ENCODE measurements at regions not wholly inside any gene's neighbourhood (a gene's known extent, or its start where the extent isn't known, plus 50 kb on each side); places are given as distances from the start of the nearest gene placed in this dataset.

DNA sequence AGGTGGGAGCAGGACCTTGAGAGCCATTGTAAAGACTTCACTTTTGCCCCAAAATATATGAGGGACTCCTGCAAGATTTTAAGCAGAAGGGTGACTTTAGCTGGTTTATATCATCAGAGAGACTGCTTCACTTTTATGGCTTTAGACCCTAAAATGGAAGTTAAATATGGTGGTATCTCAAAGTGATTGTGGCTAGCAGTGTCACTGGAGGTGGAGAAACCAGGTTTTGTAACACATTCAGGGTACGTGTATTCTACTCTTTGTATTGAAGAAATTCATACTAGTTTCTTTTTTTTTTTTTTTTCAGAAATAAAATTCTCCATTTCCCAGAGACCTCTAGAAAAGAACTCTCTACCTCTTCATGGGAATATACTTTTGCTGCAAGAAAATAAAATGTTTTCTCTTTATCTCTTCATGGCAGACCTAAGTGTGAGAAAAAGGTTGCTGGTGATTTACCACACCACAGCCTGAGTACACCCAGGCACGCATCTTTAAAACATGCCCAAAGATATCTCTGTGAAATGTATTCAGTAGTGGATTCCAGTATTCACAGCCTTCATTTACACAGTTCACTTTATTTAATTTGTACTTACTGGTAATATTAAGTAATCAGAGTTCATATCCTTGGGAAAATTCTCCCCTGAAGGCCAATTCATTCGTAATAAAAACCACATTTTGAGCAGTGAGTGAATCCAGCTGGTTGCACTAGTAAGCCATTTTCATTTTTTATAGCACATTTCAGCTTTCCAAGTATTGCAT is 74.3 kb upstream of the GUCY1A1 start:
- no peak for ATAC-seq
- no peaks in the 10 kb centered on the region for H3K36me3 ChIP-seq (ENCODE audit: control insufficient read depth in 2 of 3, insufficient read depth in 3 of 3, low read length in 3 of 3)
- no peak for DNase-seq
- H3K36me3 Mint-ChIP-seq, result no peaks in the 10 kb centered on the region
- no peaks in the 10 kb centered on the region for H3K27me3 ChIP-seq (ENCODE audit: control insufficient read depth in 2 of 2, insufficient read depth in 2 of 2, low read length in 2 of 2)
- no peaks in the 10 kb centered on the region for H3K9me3 ChIP-seq (ENCODE audit: control insufficient read depth in 2 of 3, low read length in 3 of 3)
- H3K4me1 Mint-ChIP-seq, result no peaks in the 10 kb centered on the region
- H3K4me1 ChIP-seq (ENCODE audit: control insufficient read depth in 2 of 2, insufficient read depth in 2 of 2, low read length in 2 of 2), result no peaks in the 10 kb centered on the region
- H3K27ac ChIP-seq (ENCODE audit: low read depth, low read length), result no peak overlapping the region
- no peak overlapping the region for H3K4me3 ChIP-seq (ENCODE audit: low read length)
- CTCF ChIA-PET, result no interaction called here
- peaks cover 0 to 3% (median 0%) of the 10 kb centered on the region in 11 donors for H3K9me3 Mint-ChIP-seq
- no peak overlapping the region for H3K4me3 Mint-ChIP-seq
- H3K27ac Mint-ChIP-seq, result no peak overlapping the region
- POLR2A ChIA-PET, result no interaction called here
- peaks cover 0 to 9% (median 3%) of the 10 kb centered on the region in 5 donors for H3K27me3 Mint-ChIP-seq
- intact Hi-C loops (cut with micrococcal nuclease), result no loop called here

DNA sequence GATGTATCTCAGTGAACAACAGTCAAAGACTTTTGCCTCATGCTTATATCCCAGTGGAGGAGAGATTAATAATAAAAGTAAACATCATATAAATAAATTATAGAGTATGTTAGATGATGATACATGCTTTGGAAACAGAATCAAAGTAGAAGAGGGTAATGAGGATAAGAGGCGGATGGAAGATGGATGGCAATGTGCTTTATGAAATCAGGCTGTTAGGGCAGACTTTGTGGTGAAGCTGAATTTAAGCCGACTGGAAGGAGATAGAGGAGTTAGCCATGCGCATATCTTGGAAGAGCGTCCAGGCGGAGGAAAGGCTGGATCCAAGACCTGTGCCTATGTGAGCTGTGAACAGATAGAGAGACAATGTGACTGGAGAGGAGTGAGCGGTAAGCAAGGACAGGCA is 74.9 kb upstream of the GUCY1A1 start:
- CTCF ChIA-PET, result no interaction called here
- Mint-ChIP-seq H3K27me3 (peaks cover 0 to 9% (median 3%) of the 10 kb centered on the region in 5 donors), H3K9me3 (peaks cover 0 to 3% (median 0%) of the 10 kb centered on the region in 11 donors), H3K4me1 (no peaks in the 10 kb centered on the region), H3K4me3 (no peak overlapping the region), H3K36me3 (no peaks in the 10 kb centered on the region), H3K27ac (peak overlapping the region in 1 of 9 donors; percentile 1)
- POLR2A ChIA-PET, result no interaction called here
- no peaks in the 10 kb centered on the region for H3K9me3 ChIP-seq (ENCODE audit: control insufficient read depth in 2 of 3, low read length in 3 of 3)
- H3K27ac ChIP-seq (ENCODE audit: low read depth, low read length), result no peak overlapping the region
- ATAC-seq (no peak), DNase-seq (no peak)
- no peaks in the 10 kb centered on the region for H3K4me1 ChIP-seq (ENCODE audit: control insufficient read depth in 2 of 2, insufficient read depth in 2 of 2, low read length in 2 of 2)
- intact Hi-C loops (cut with micrococcal nuclease), result no loop called here
- H3K36me3 ChIP-seq (ENCODE audit: control insufficient read depth in 2 of 3, insufficient read depth in 3 of 3, low read length in 3 of 3), result no peaks in the 10 kb centered on the region
- H3K27me3 ChIP-seq (ENCODE audit: control insufficient read depth in 2 of 2, insufficient read depth in 2 of 2, low read length in 2 of 2), result no peaks in the 10 kb centered on the region
- no peak overlapping the region for H3K4me3 ChIP-seq (ENCODE audit: low read length)

DNA sequence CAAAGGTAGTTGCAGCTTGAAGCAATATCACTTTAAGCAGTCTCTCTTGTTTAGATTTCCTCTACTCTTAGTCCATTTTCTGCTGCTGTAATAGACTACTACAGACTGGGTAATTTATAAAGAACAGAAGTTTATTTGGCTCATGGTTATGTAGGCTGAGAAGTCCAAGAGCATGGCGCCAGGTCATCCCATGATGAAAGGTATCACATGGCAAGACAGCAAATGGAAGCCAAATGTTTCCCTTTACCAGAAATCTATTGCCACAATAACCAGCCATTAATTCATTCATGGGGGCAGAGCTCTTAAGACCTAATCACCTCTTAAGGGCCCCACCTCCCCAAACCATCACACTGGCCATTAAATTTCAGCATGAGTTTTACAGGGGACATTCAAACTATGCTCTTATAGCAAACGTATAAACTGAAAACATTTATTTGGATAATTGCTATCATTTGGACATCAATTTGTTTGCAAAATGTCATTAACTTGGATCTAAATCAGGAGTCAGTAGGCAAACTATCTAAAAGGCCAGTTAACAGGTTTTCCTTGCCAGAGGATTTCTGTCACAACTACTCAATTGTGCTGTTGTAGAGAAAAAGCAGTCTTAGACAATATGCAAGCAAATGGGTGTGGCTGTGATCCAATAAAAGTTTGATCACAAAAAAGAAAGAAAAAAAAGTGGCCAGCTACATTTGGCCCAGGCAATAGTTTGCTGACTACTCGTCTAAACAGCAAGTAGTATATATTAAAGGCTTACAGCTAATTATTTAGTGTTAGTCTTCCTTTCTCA is 75.7 kb upstream of the GUCY1A1 start:
- Mint-ChIP-seq H3K4me3 (no peak overlapping the region), H3K9me3 (peaks cover 0 to 3% (median 0%) of the 10 kb centered on the region in 11 donors), H3K27ac (no peak overlapping the region), H3K4me1 (no peaks in the 10 kb centered on the region), H3K27me3 (peaks cover 0 to 6% (median 3%) of the 10 kb centered on the region in 5 donors), H3K36me3 (no peaks in the 10 kb centered on the region)
- intact Hi-C loops (cut with micrococcal nuclease), result no loop called here
- no peak for DNase-seq
- ChIA-PET CTCF (no interaction called here), POLR2A (no interaction called here)
- no peak for ATAC-seq
- Histone ChIP-seq H3K27ac (ENCODE audit: low read depth, low read length) (no peak overlapping the region), H3K36me3 (ENCODE audit: control insufficient read depth in 2 of 3, insufficient read depth in 3 of 3, low read length in 3 of 3) (no peaks in the 10 kb centered on the region), H3K27me3 (ENCODE audit: control insufficient read depth in 2 of 2, insufficient read depth in 2 of 2, low read length in 2 of 2) (no peaks in the 10 kb centered on the region), H3K4me1 (ENCODE audit: control insufficient read depth in 2 of 2, insufficient read depth in 2 of 2, low read length in 2 of 2) (no peaks in the 10 kb centered on the region), H3K9me3 (ENCODE audit: control insufficient read depth in 2 of 3, low read length in 3 of 3) (no peaks in the 10 kb centered on the region), H3K4me3 (ENCODE audit: low read length) (no peak overlapping the region)

DNA sequence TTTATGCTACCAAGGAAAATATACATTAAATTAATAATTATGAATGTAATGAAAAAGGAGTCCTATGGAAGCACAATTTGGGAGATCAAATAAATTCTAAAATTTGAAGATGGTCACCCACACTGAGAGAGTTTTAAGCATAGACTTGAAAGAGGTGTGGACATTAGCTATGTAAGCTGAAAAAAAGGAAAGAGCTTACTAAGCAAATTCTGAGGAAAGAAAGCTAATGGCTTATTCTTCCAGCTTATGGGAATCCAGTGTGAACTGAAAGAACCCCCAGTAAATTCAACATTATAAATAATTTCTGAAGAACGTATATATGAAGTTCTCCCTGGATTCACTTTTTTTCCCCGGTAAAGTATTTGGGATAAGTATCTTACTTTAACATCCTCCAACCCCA is 78.2 kb upstream of the GUCY1A1 start:
- H3K4me3 ChIP-seq (ENCODE audit: low read length), result no peak overlapping the region
- no peak for ATAC-seq
- H3K27ac ChIP-seq (ENCODE audit: low read depth, low read length), result no peak overlapping the region
- CTCF ChIA-PET, result no interaction called here
- no peaks in the 10 kb centered on the region for H3K4me1 ChIP-seq (ENCODE audit: control insufficient read depth in 2 of 2, insufficient read depth in 2 of 2, low read length in 2 of 2)
- no peak overlapping the region for H3K4me3 Mint-ChIP-seq
- no peak for DNase-seq
- H3K4me1 Mint-ChIP-seq, result peaks cover 0 to 5% (median 3%) of the 10 kb centered on the region in 7 donors
- H3K9me3 ChIP-seq (ENCODE audit: control insufficient read depth in 2 of 3, low read length in 3 of 3), result no peaks in the 10 kb centered on the region
- no peaks in the 10 kb centered on the region for H3K27me3 ChIP-seq (ENCODE audit: control insufficient read depth in 2 of 2, insufficient read depth in 2 of 2, low read length in 2 of 2)
- no peaks in the 10 kb centered on the region for H3K36me3 Mint-ChIP-seq
- peaks cover 0 to 4% (median 3%) of the 10 kb centered on the region in 5 donors for H3K27me3 Mint-ChIP-seq
- H3K9me3 Mint-ChIP-seq, result peaks cover 0 to 3% (median 0%) of the 10 kb centered on the region in 11 donors
- no peak overlapping the region for H3K27ac Mint-ChIP-seq
- no peaks in the 10 kb centered on the region for H3K36me3 ChIP-seq (ENCODE audit: control insufficient read depth in 2 of 3, insufficient read depth in 3 of 3, low read length in 3 of 3)
- POLR2A ChIA-PET, result no interaction called here
- intact Hi-C loops (cut with micrococcal nuclease), result no loop called here

DNA sequence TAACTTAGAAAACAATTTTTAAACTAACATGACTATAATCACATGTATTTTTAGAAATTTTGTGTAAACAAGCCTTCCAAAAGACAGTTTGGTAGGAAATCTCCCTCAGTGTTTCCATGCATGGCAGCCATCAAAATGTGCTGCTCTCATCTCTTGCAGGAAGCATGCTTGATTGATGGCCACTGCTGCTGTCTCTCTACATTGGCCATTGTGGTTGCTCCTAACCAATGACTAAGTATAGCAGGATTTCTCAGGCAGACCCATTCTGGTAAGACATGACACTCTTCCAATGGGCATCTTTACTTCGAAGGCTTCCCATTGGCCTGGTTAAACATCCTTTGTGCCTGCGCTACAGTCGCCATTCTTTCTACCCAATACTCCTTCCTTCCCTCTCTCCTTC is 78.9 kb upstream of the GUCY1A1 start:
- ChIA-PET POLR2A (no interaction called here), CTCF (no interaction called here)
- Mint-ChIP-seq H3K4me3 (no peak overlapping the region), H3K36me3 (no peaks in the 10 kb centered on the region), H3K4me1 (peaks cover 0 to 11% (median 9%) of the 10 kb centered on the region in 7 donors), H3K27ac (no peak overlapping the region), H3K27me3 (peaks cover 0 to 4% (median 3%) of the 10 kb centered on the region in 5 donors), H3K9me3 (peaks cover 0 to 3% (median 0%) of the 10 kb centered on the region in 11 donors)
- Histone ChIP-seq H3K27ac (ENCODE audit: low read depth, low read length) (no peak overlapping the region), H3K4me1 (ENCODE audit: control insufficient read depth in 2 of 2, insufficient read depth in 2 of 2, low read length in 2 of 2) (no peaks in the 10 kb centered on the region), H3K4me3 (ENCODE audit: low read length) (no peak overlapping the region), H3K9me3 (ENCODE audit: control insufficient read depth in 2 of 3, low read length in 3 of 3) (no peaks in the 10 kb centered on the region), H3K36me3 (ENCODE audit: control insufficient read depth in 2 of 3, insufficient read depth in 3 of 3, low read length in 3 of 3) (no peaks in the 10 kb centered on the region), H3K27me3 (ENCODE audit: control insufficient read depth in 2 of 2, insufficient read depth in 2 of 2, low read length in 2 of 2) (no peaks in the 10 kb centered on the region)
- ATAC-seq (no peak), DNase-seq (no peak)
- intact Hi-C loops (cut with micrococcal nuclease), result no loop called here

DNA sequence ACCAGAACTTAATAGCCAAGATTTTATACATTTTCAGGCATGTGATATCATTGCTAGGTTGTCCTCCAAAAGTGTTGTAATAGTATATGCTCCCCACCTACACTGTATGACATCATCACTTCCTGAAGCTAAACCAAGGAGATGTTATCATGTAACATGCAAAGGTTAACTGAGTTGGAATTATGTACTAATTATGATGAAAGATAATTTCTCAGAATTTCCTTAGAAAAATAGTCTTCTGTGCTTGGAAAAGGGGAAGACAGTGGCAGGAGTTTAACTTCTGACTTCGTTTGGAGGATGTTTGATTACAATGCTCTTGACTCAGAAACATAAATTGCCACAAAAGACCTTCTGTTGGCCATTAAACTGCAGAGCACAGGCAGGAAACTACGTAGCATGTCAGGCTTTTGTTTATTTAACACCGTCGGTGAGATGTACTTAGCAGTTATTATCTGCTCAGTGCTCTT is 83.6 kb upstream of the GUCY1A1 start:
- CTCF ChIA-PET, result no interaction called here

More for the DNA sequence above, 83.6 kb upstream of the GUCY1A1 start:
- H3K36me3 ChIP-seq (ENCODE audit: control insufficient read depth in 2 of 3, insufficient read depth in 3 of 3, low read length in 3 of 3), result no peaks in the 10 kb centered on the region
- H3K9me3 Mint-ChIP-seq, result no peaks in the 10 kb centered on the region
- POLR2A ChIA-PET, result no interaction called here
- peaks cover 0 to 15% (median 11%) of the 10 kb centered on the region in 7 donors for H3K4me1 Mint-ChIP-seq
- no peak overlapping the region for H3K27ac ChIP-seq (ENCODE audit: low read depth, low read length)
- H3K27ac Mint-ChIP-seq, result peak overlapping the region in 6 of 9 donors; percentile 20 to 49 (median 42)
- DNase-seq (peak in 7 of 9 donors; percentile 4 to 46 (median 31)), ATAC-seq (peak; percentile 56)
- peaks cover 0 to 2% (median 0%) of the 10 kb centered on the region in 5 donors for H3K27me3 Mint-ChIP-seq
- no peak overlapping the region for H3K4me3 ChIP-seq (ENCODE audit: low read length)
- H3K4me3 Mint-ChIP-seq, result peak overlapping the region in 7 of 10 donors; percentile 25 to 66 (median 47)
- no peaks in the 10 kb centered on the region for H3K9me3 ChIP-seq (ENCODE audit: control insufficient read depth in 2 of 3, low read length in 3 of 3)
- intact Hi-C loops (cut with micrococcal nuclease), result loop anchor here in 1 of 2 donors (1.0 kb wide), 1 partner anchor 56 kb away; no protein-coding TSS in a partner anchor
- no peaks in the 10 kb centered on the region for H3K36me3 Mint-ChIP-seq
- no peaks in the 10 kb centered on the region for H3K4me1 ChIP-seq (ENCODE audit: control insufficient read depth in 2 of 2, insufficient read depth in 2 of 2, low read length in 2 of 2)
- no peaks in the 10 kb centered on the region for H3K27me3 ChIP-seq (ENCODE audit: control insufficient read depth in 2 of 2, insufficient read depth in 2 of 2, low read length in 2 of 2)

All from naive thymus-derived CD4-positive, alpha-beta T cell (primary cell).